ENCODE measurements at regions not wholly inside any gene's neighbourhood (a gene's known extent, or its start where the extent isn't known, plus 50 kb on each side); places are given as distances from the start of the nearest gene placed in this dataset.

- TF ChIP-seq REST (IDR thresholded peaks at IDR 0.05; ENCODE audit: unreplicated experiment) (no peak), ZNF114 (CRISPR knock-in tag; IDR thresholded peaks at IDR 0.05) (no peak), CREB1 (CRISPR knock-in tag; IDR thresholded peaks at IDR 0.05; ENCODE audit: low read depth) (no peak)
These were observed 95.7 kb downstream of the CYB561 start (continued) for GRCh38 chr17:63350364-63350763.

GRCh38 chr17:63354256-63354655 is 91.8 kb downstream of the CYB561 start:
- no peaks in the 10 kb centered on the region for H3K9me3 Mint-ChIP-seq
- Histone ChIP-seq H3K4me2 (no peak overlapping the region), H3K27me3 (ENCODE audit: insufficient read depth) (no peaks in the 10 kb centered on the region), H3K36me3 (ENCODE audit: insufficient read depth) (no peaks in the 10 kb centered on the region), H3K4me3 (no peak overlapping the region), H3K9me2 (ENCODE audit: insufficient read depth) (no peaks in the 10 kb centered on the region), H3K4me1 (ENCODE audit: insufficient read depth) (no peaks in the 10 kb centered on the region), H2AFZ (no peak overlapping the region), H4K20me1 (replicated peaks; ENCODE audit: insufficient read depth) (no peaks in the 10 kb centered on the region), H3F3A (replicated peaks; ENCODE audit: low read depth) (no peaks in the 10 kb centered on the region), H3K79me2 (replicated peaks; ENCODE audit: insufficient read depth) (no peaks in the 10 kb centered on the region), H3K27ac (ENCODE audit: low read depth) (no peak overlapping the region)
- H3K36me3 Mint-ChIP-seq (ENCODE audit: low read depth): no peaks in the 10 kb centered on the region
- H3K27ac Mint-ChIP-seq: no peak overlapping the region
- no peaks in the 10 kb centered on the region for H3K27me3 Mint-ChIP-seq (ENCODE audit: insufficient read depth, low read depth, poor library complexity)
- H3K4me1 Mint-ChIP-seq: peaks cover 2% of the 10 kb centered on the region; the same call in 1 of the 3 replicates
- ATAC-seq: no peak
- no peak for DNase-seq (ENCODE audit: low spot score)
- no peak overlapping the region for H3K4me3 Mint-ChIP-seq
- TF ChIP-seq NANOG (IDR thresholded peaks at IDR 0.05; ENCODE audit: borderline replicate concordance): no peak
- no peak for TF ChIP-seq ZNF462 (CRISPR knock-in tag; IDR thresholded peaks at IDR 0.05)
- no peak for TF ChIP-seq ZNF331 (CRISPR knock-in tag; IDR thresholded peaks at IDR 0.05; ENCODE audit: low read depth)
- no peak for TF ChIP-seq EZH2phosphoT487 (IDR thresholded peaks at IDR 0.05; ENCODE audit: unreplicated experiment)
- TF ChIP-seq ETS1 (IDR thresholded peaks at IDR 0.05): no peak
- TF ChIP-seq CTCF (conservative IDR thresholded peaks at IDR 0.05; ENCODE audit: low read depth in 2 of 2): no peak
- no peak for TF ChIP-seq STAT1 (IDR thresholded peaks at IDR 0.05; ENCODE audit: unreplicated experiment)
- no peak for TF ChIP-seq CREB1 (CRISPR knock-in tag; IDR thresholded peaks at IDR 0.05; ENCODE audit: low read depth)
- TF ChIP-seq ZNF114 (CRISPR knock-in tag; IDR thresholded peaks at IDR 0.05): no peak
